ENCODE measurements at regions not wholly inside any gene's neighbourhood (a gene's known extent, or its start where the extent isn't known, plus 50 kb on each side); places are given as distances from the start of the nearest gene placed in this dataset.
A peak's percentile ranks its signal among the peaks of the same experiment; 100 is the strongest.

GRCh38 chr1:192441492-192441891 is 124.7 kb downstream of the RGS21 start:
- no peak for TF ChIP-seq CTCF (IDR thresholded peaks at IDR 0.05; ENCODE audit: low read length, missing control alignments)
- DNase-seq (ENCODE audit: low read depth), result no peak
- no peak overlapping the region for H3K4me3 ChIP-seq (replicated peaks; ENCODE audit: low read depth, low read length)

- TF ChIP-seq CTCF (IDR thresholded peaks at IDR 0.05; ENCODE audit: low read length, missing control alignments), result no peak
- no peak for DNase-seq (ENCODE audit: low read depth)
Measured at GRCh38 chr1:192442736-192443135, 125.9 kb downstream of the RGS21 start.

GRCh38 chr1:192443616-192444015 is 126.8 kb downstream of the RGS21 start:
- no peak for TF ChIP-seq CTCF (IDR thresholded peaks at IDR 0.05; ENCODE audit: low read length, missing control alignments)
- H3K4me3 ChIP-seq (replicated peaks; ENCODE audit: low read depth, low read length), result no peak overlapping the region
- DNase-seq (ENCODE audit: low read depth), result peak; percentile 27

More at GRCh38 chr1:192442736-192443135, 125.9 kb downstream of the RGS21 start:
- no peak overlapping the region for H3K4me3 ChIP-seq (replicated peaks; ENCODE audit: low read depth, low read length)

- no peak for TF ChIP-seq CTCF (IDR thresholded peaks at IDR 0.05; ENCODE audit: low read length, missing control alignments)
- H3K4me3 ChIP-seq (replicated peaks; ENCODE audit: low read depth, low read length), result no peak overlapping the region
- DNase-seq (ENCODE audit: low read depth), result no peak
Measured at GRCh38 chr1:192445241-192445640, 128.4 kb downstream of the RGS21 start.

GRCh38 chr1:192445839-192446489 is 129.2 kb downstream of the RGS21 start:
- TF ChIP-seq CTCF (IDR thresholded peaks at IDR 0.05; ENCODE audit: low read length, missing control alignments), result peak; percentile 61
- peak overlapping the region; percentile 25 for H3K4me3 ChIP-seq (replicated peaks; ENCODE audit: low read depth, low read length)
- peak; percentile 78 for DNase-seq (ENCODE audit: low read depth)

- TF ChIP-seq CTCF (IDR thresholded peaks at IDR 0.05; ENCODE audit: low read length, missing control alignments), result no peak
- no peak overlapping the region for H3K4me3 ChIP-seq (replicated peaks; ENCODE audit: low read depth, low read length)
- no peak for DNase-seq (ENCODE audit: low read depth)
Measured at GRCh38 chr1:192448026-192448578, 127.5 kb upstream of the RGS1 start.
